Vagina (tissue), 2 donors: ENCODE measurements at regions not wholly inside any gene's neighbourhood (a gene's known extent, or its start where the extent isn't known, plus 50 kb on each side); places are given as distances from the start of the nearest gene placed in this dataset.

Source experiments
- DNase-seq, 2 donors: peaks; one replicate each; pipeline ENCODE4 v3.0.0-alpha.2; 2017; ENCODE audit errors: extremely low spot score in 2 of 2
- H3K27ac ChIP-seq: fragments of 200-600 bp; sonication (generic); one replicate; pipeline ENCODE4 v1.5.1; 2019
- H3K27me3 ChIP-seq: fragments of 200-600 bp; sonication (generic); one replicate; pipeline ENCODE4 v1.5.1; 2019
- H3K36me3 ChIP-seq, 2 donors: fragments of 200-600 bp; sonication (generic); one replicate each; pipeline ENCODE4 v1.5.1; 2017 to 2019
- H3K4me1 ChIP-seq: fragments of 200-600 bp; sonication (generic); one replicate; pipeline ENCODE4 v1.5.1; 2019
- H3K4me3 ChIP-seq, 2 donors: fragments of 200-600 bp; sonication (generic); 1 replicate in 1 of 2; 2 replicates in 1 of 2; pipeline ENCODE4 v1.5.1; 2016 to 2019
- H3K9me3 ChIP-seq: fragments of 200-600 bp; sonication (generic); one replicate; pipeline ENCODE4 v1.5.1; 2019
- CTCF ChIP-seq, 3 experiments: fragments of 450-650 bp in 2 of 3; fragments of 200-600 bp in 1 of 3; sonication (generic) in 1 of 3; IDR thresholded peaks; one replicate each; pipeline ENCODE4 v1.5.1; 2017 to 2019; ENCODE audit warnings: antibody characterized with exemption in 3 of 3, mild to moderate bottlenecking in 2 of 3, moderate library complexity in 2 of 3
- POLR2A ChIP-seq, 2 donors: fragments of 450-650 bp; IDR thresholded peaks; one replicate each; pipeline ENCODE4 v1.6.1; 2017; ENCODE audit warnings: antibody characterized with exemption in 2 of 2, mild to moderate bottlenecking in 2 of 2, moderate library complexity in 2 of 2
- POLR2AphosphoS5 ChIP-seq, 2 donors: sonication (generic); formaldehyde crosslinking; IDR thresholded peaks; one replicate each; pipeline ENCODE4 v1.9.0; 2017; ENCODE audit warnings: antibody characterized with exemption in 2 of 2, mild to moderate bottlenecking in 2 of 2, low read depth in 1 of 2; ENCODE audit not compliant: insufficient read depth in 1 of 2
- intact Hi-C: fragments of 100-400 bp; cut with DNase I; formaldehyde crosslinking; loops from one replicate; pipeline ENCODE4 v1.15.1; 2023

GRCh38 chr6:139757784-139758183 is 383.3 kb upstream of the CITED2 start:
- TF ChIP-seq POLR2A (IDR thresholded peaks at IDR 0.05) (no peak), POLR2AphosphoS5 (IDR thresholded peaks at IDR 0.05; ENCODE audit: insufficient read depth in 1 of 2, low read depth in 1 of 2) (no peak), CTCF (IDR thresholded peaks at IDR 0.05) (no peak)
- Histone ChIP-seq H3K27ac (peak overlapping the region; percentile 51), H3K4me1 (peaks cover 14% of the 10 kb centered on the region), H3K9me3 (no peaks in the 10 kb centered on the region), H3K27me3 (no peaks in the 10 kb centered on the region), H3K36me3 (no peaks in the 10 kb centered on the region), H3K4me3 (no peak overlapping the region)
- no peak for DNase-seq
- intact Hi-C loops: no loop called here

- intact Hi-C loops: no loop called here
- Histone ChIP-seq H3K4me1 (peaks cover 14% of the 10 kb centered on the region), H3K27me3 (no peaks in the 10 kb centered on the region), H3K4me3 (no peak overlapping the region), H3K27ac (no peak overlapping the region), H3K9me3 (no peaks in the 10 kb centered on the region), H3K36me3 (no peaks in the 10 kb centered on the region)
- no peak for DNase-seq
- TF ChIP-seq POLR2AphosphoS5 (IDR thresholded peaks at IDR 0.05; ENCODE audit: insufficient read depth in 1 of 2, low read depth in 1 of 2): no peak
- TF ChIP-seq CTCF (IDR thresholded peaks at IDR 0.05): no peak
- no peak for TF ChIP-seq POLR2A (IDR thresholded peaks at IDR 0.05)
Observed at GRCh38 chr6:139756381-139756780, 381.9 kb upstream of the CITED2 start.

GRCh38 chr6:139754898-139755775 is 380.7 kb upstream of the CITED2 start:
- Histone ChIP-seq H3K9me3 (no peaks in the 10 kb centered on the region), H3K4me1 (peaks cover 14% of the 10 kb centered on the region), H3K4me3 (no peak overlapping the region), H3K27me3 (no peaks in the 10 kb centered on the region), H3K27ac (no peak overlapping the region), H3K36me3 (no peaks in the 10 kb centered on the region)
- intact Hi-C loops: no loop called here
- TF ChIP-seq CTCF (IDR thresholded peaks at IDR 0.05) (no peak), POLR2A (IDR thresholded peaks at IDR 0.05) (no peak), POLR2AphosphoS5 (IDR thresholded peaks at IDR 0.05; ENCODE audit: insufficient read depth in 1 of 2, low read depth in 1 of 2) (no peak)
- no peak for DNase-seq

- intact Hi-C loops: no loop called here
- no peaks in the 10 kb centered on the region for H3K9me3 ChIP-seq
- H3K36me3 ChIP-seq: no peaks in the 10 kb centered on the region
- H3K27ac ChIP-seq: no peak overlapping the region
- H3K27me3 ChIP-seq: no peaks in the 10 kb centered on the region
- no peak for DNase-seq
- TF ChIP-seq POLR2AphosphoS5 (IDR thresholded peaks at IDR 0.05; ENCODE audit: insufficient read depth in 1 of 2, low read depth in 1 of 2) (no peak), CTCF (IDR thresholded peaks at IDR 0.05) (no peak), POLR2A (IDR thresholded peaks at IDR 0.05) (no peak)
- no peak overlapping the region for H3K4me3 ChIP-seq
- peaks cover 14% of the 10 kb centered on the region for H3K4me1 ChIP-seq
Observed at GRCh38 chr6:139753198-139753861, 378.9 kb upstream of the CITED2 start.

- no peaks in the 10 kb centered on the region for H3K27me3 ChIP-seq
- no peaks in the 10 kb centered on the region for H3K36me3 ChIP-seq
- no peaks in the 10 kb centered on the region for H3K9me3 ChIP-seq
- intact Hi-C loops: no loop called here
- H3K4me1 ChIP-seq: peaks cover 8% of the 10 kb centered on the region
- no peak for DNase-seq
- H3K27ac ChIP-seq: no peak overlapping the region
- no peak overlapping the region for H3K4me3 ChIP-seq
- TF ChIP-seq CTCF (IDR thresholded peaks at IDR 0.05): no peak
- no peak for TF ChIP-seq POLR2AphosphoS5 (IDR thresholded peaks at IDR 0.05; ENCODE audit: insufficient read depth in 1 of 2, low read depth in 1 of 2)
- no peak for TF ChIP-seq POLR2A (IDR thresholded peaks at IDR 0.05)
Observed at GRCh38 chr6:139752086-139752485, 377.6 kb upstream of the CITED2 start.
